ENCODE measurements at regions not wholly inside any gene's neighbourhood (a gene's known extent, or its start where the extent isn't known, plus 50 kb on each side); places are given as distances from the start of the nearest gene placed in this dataset.
A peak's percentile ranks its signal among the peaks of the same experiment; 100 is the strongest.

DNA sequence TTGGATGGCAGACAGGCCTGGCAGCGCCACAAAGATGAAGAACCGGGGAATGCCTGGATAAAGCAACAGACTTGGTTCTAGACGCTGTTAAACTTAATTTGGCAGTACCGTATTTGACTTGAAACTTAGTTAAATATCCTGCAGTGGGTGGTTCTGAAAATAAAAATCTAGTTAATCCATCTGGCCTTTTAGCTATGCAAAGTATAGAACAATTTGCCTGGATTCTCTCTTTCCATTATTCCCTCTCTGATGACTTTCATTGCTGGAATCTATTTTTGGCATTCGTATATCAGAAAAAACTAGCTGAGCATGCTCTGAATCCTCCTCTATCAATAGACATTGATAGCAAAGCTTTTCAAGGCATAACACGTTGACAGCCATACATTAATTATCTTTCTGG lies 203.6 kb downstream of the MACC1 start:
- Mint-ChIP-seq H3K4me3 (no peak overlapping the region), H3K27ac (no peak overlapping the region), H3K9me3 (ENCODE audit: low read depth) (no peaks in the 10 kb centered on the region), H3K4me1 (no peaks in the 10 kb centered on the region), H3K27me3 (no peaks in the 10 kb centered on the region), H3K36me3 (ENCODE audit: low read depth) (no peaks in the 10 kb centered on the region)
- CTCF ChIA-PET = interaction anchor here (0.6 kb wide), 1 partner anchor 522 kb away, joined by 3 read pairs; no protein-coding TSS in a partner anchor
- POLR2A ChIA-PET = no interaction called here
- no peak for DNase-seq
- intact Hi-C loops (cut with DNase I, micrococcal nuclease) = no loop called here
- no peak for ATAC-seq

- no peaks in the 10 kb centered on the region for H3K27me3 Mint-ChIP-seq
- H3K4me1 Mint-ChIP-seq = no peaks in the 10 kb centered on the region
- H3K9me3 Mint-ChIP-seq (ENCODE audit: low read depth) = no peaks in the 10 kb centered on the region
- ATAC-seq = no peak
- ChIA-PET POLR2A (no interaction called here), CTCF (no interaction called here)
- H3K4me3 Mint-ChIP-seq = no peak overlapping the region
- no peak for DNase-seq
- H3K36me3 Mint-ChIP-seq (ENCODE audit: low read depth) = no peaks in the 10 kb centered on the region
- intact Hi-C loops (cut with DNase I, micrococcal nuclease) = no loop called here
- no peak overlapping the region for H3K27ac Mint-ChIP-seq
Measured at GRCh38 chr7:20012100-20012499, 205.1 kb downstream of the MACC1 start.

- Mint-ChIP-seq H3K36me3 (ENCODE audit: low read depth) (no peaks in the 10 kb centered on the region), H3K27ac (no peak overlapping the region), H3K27me3 (no peaks in the 10 kb centered on the region), H3K4me1 (no peaks in the 10 kb centered on the region), H3K4me3 (no peak overlapping the region), H3K9me3 (ENCODE audit: low read depth) (no peaks in the 10 kb centered on the region)
- no peak for ATAC-seq
- ChIA-PET CTCF (no interaction called here), POLR2A (no interaction called here)
- intact Hi-C loops (cut with DNase I, micrococcal nuclease) = no loop called here
- no peak for DNase-seq
Measured at GRCh38 chr7:20010877-20011276, 206.3 kb downstream of the MACC1 start.

- intact Hi-C loops (cut with DNase I, micrococcal nuclease) = no loop called here
- Mint-ChIP-seq H3K4me3 (no peak overlapping the region), H3K27ac (no peak overlapping the region), H3K36me3 (ENCODE audit: low read depth) (no peaks in the 10 kb centered on the region), H3K4me1 (no peaks in the 10 kb centered on the region), H3K9me3 (ENCODE audit: low read depth) (no peaks in the 10 kb centered on the region), H3K27me3 (no peaks in the 10 kb centered on the region)
- no peak for DNase-seq
- ChIA-PET CTCF (interaction anchor here (1.6 kb wide), 1 partner anchor 11 kb away, joined by 4 read pairs; no protein-coding TSS in a partner anchor), POLR2A (no interaction called here)
- ATAC-seq = no peak
Measured at GRCh38 chr7:20007510-20007909, 209.7 kb downstream of the MACC1 start.

DNA sequence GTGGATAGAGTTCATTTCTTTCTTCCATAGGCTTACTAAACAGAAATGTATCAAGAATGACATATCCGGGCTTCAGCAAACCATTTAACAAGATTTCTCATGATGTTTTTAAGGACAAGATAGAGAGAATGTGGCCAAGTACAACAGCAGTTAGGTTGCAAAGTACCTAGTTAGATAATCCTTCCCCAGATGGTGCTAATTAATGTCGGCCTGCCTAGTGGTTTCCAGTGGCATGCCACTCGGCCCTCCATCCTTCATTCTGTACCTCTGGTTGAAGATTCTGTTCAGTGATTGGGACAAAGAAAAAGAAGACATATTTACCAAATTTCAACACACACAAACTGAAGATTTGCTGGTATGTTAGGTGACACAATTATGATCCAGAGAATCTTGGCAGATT lies 212.1 kb downstream of the MACC1 start:
- DNase-seq = no peak
- no peak for ATAC-seq
- Mint-ChIP-seq H3K4me1 (no peaks in the 10 kb centered on the region), H3K9me3 (ENCODE audit: low read depth) (no peaks in the 10 kb centered on the region), H3K4me3 (no peak overlapping the region), H3K27ac (no peak overlapping the region), H3K36me3 (ENCODE audit: low read depth) (no peaks in the 10 kb centered on the region), H3K27me3 (no peaks in the 10 kb centered on the region)
- CTCF ChIA-PET = no interaction called here
- intact Hi-C loops (cut with DNase I, micrococcal nuclease) = no loop called here
- POLR2A ChIA-PET = no interaction called here

DNA sequence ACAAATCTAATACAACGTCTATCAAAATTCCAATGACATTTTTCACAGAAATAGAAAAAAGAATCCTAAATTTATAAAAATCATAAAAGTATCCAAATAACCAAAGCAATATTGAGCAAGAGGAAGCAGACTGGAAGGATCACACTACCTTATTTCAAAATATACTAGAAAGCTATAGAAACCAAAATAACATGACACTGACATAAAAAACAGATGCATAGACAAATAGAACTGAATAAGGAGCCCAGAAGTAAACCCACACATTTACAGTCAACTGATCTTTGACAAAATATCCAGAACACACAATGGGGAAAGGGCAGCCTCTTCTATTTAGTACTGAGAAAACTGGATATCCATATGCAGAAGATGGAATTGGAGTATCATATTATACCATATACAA lies 217.5 kb downstream of the MACC1 start:
- Mint-ChIP-seq H3K27ac (no peak overlapping the region), H3K9me3 (ENCODE audit: low read depth) (no peaks in the 10 kb centered on the region), H3K27me3 (no peaks in the 10 kb centered on the region), H3K36me3 (ENCODE audit: low read depth) (no peaks in the 10 kb centered on the region), H3K4me3 (no peak overlapping the region), H3K4me1 (no peaks in the 10 kb centered on the region)
- no peak for DNase-seq
- ChIA-PET POLR2A (no interaction called here), CTCF (no interaction called here)
- ATAC-seq = no peak
- intact Hi-C loops (cut with DNase I, micrococcal nuclease) = no loop called here

DNA sequence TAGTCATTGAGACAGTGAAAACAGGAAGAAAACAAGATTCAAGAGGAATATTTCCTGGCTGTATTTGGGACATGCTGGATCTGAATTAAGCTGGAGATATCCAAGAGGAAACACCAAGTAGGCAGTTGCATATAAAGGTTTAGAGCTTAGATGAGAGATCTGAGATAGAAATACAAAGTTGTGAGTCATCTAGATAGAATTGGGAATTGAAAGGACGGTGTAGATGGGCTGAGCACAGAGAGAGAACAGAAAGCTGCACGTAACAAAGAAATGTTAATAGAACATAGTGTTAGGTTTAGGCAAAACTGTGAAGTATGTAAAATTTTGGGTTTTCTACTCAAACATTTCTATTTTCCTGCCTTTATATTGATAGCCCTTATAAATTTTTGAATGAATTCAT lies 218.5 kb upstream of the TMEM196 start:
- Mint-ChIP-seq H3K4me3 (no peak overlapping the region), H3K27me3 (no peaks in the 10 kb centered on the region), H3K36me3 (ENCODE audit: low read depth) (no peaks in the 10 kb centered on the region), H3K4me1 (no peaks in the 10 kb centered on the region), H3K27ac (no peak overlapping the region), H3K9me3 (ENCODE audit: low read depth) (peaks cover 3% of the 10 kb centered on the region)
- ChIA-PET CTCF (no interaction called here), POLR2A (no interaction called here)
- ATAC-seq (no peak), DNase-seq (no peak)
- intact Hi-C loops (cut with DNase I, micrococcal nuclease) = no loop called here

DNA sequence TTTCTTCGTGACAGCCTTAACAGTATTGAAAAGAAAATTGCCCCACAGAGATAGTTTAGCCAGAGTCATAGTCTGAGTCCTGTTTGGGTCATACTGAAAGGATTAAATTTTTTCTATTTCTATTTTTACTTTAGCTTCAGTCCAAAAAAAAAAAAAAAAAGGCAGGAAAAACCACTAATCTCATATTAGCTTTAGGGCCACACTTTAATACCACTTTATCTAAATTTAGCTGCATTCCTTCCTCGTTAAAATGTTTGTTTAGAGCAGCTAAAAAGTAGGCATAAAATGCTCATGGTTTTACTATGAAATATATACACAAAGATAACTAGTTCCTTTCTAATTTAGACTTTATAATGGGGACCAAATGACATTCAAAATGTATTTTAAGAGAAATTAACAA lies 216.5 kb upstream of the TMEM196 start:
- CTCF ChIA-PET = no interaction called here
- H3K27me3 Mint-ChIP-seq = no peaks in the 10 kb centered on the region
- H3K9me3 Mint-ChIP-seq (ENCODE audit: low read depth) = peaks cover 3% of the 10 kb centered on the region

GRCh38 chr7:19988860-19989259 lies 215.4 kb upstream of the TMEM196 start:
- H3K4me3 Mint-ChIP-seq = no peak overlapping the region
- intact Hi-C loops (cut with DNase I, micrococcal nuclease) = loop anchor here in 1 of 2 experiments (10.0 kb wide), 1 partner anchor 176 kb away; no protein-coding TSS in a partner anchor
- H3K36me3 Mint-ChIP-seq (ENCODE audit: low read depth) = no peaks in the 10 kb centered on the region
- ATAC-seq (no peak), DNase-seq (no peak)
- no peaks in the 10 kb centered on the region for H3K27me3 Mint-ChIP-seq
- no peak overlapping the region for H3K27ac Mint-ChIP-seq
- CTCF ChIA-PET = no interaction called here
- peaks cover 3% of the 10 kb centered on the region for H3K9me3 Mint-ChIP-seq (ENCODE audit: low read depth)
- H3K4me1 Mint-ChIP-seq = no peaks in the 10 kb centered on the region
- POLR2A ChIA-PET = no interaction called here

More for the DNA sequence above, 216.5 kb upstream of the TMEM196 start:
- Mint-ChIP-seq H3K36me3 (ENCODE audit: low read depth) (no peaks in the 10 kb centered on the region), H3K4me3 (no peak overlapping the region), H3K4me1 (no peaks in the 10 kb centered on the region), H3K27ac (no peak overlapping the region)
- POLR2A ChIA-PET = no interaction called here
- ATAC-seq (no peak), DNase-seq (no peak)
- intact Hi-C loops (cut with DNase I, micrococcal nuclease) = loop anchor here in 1 of 2 experiments (10.0 kb wide), 1 partner anchor 175 kb away; no protein-coding TSS in a partner anchor

- Mint-ChIP-seq H3K9me3 (ENCODE audit: low read depth) (peaks cover 3% of the 10 kb centered on the region), H3K27ac (no peak overlapping the region), H3K36me3 (ENCODE audit: low read depth) (no peaks in the 10 kb centered on the region), H3K4me3 (no peak overlapping the region), H3K27me3 (no peaks in the 10 kb centered on the region), H3K4me1 (no peaks in the 10 kb centered on the region)
- intact Hi-C loops (cut with DNase I, micrococcal nuclease) = loop anchor here (5.0 to 10.0 kb wide), 2 partner anchors 181 to 323 kb away; no protein-coding TSS in a partner anchor
- DNase-seq = peak; percentile 21
- ChIA-PET CTCF (interaction anchor here (1.3 kb wide), 1 partner anchor 38 kb away, joined by 5 read pairs; no protein-coding TSS in a partner anchor), POLR2A (no interaction called here)
- ATAC-seq = no peak
Measured at GRCh38 chr7:19984231-19984632, 210.8 kb upstream of the TMEM196 start.

DNA sequence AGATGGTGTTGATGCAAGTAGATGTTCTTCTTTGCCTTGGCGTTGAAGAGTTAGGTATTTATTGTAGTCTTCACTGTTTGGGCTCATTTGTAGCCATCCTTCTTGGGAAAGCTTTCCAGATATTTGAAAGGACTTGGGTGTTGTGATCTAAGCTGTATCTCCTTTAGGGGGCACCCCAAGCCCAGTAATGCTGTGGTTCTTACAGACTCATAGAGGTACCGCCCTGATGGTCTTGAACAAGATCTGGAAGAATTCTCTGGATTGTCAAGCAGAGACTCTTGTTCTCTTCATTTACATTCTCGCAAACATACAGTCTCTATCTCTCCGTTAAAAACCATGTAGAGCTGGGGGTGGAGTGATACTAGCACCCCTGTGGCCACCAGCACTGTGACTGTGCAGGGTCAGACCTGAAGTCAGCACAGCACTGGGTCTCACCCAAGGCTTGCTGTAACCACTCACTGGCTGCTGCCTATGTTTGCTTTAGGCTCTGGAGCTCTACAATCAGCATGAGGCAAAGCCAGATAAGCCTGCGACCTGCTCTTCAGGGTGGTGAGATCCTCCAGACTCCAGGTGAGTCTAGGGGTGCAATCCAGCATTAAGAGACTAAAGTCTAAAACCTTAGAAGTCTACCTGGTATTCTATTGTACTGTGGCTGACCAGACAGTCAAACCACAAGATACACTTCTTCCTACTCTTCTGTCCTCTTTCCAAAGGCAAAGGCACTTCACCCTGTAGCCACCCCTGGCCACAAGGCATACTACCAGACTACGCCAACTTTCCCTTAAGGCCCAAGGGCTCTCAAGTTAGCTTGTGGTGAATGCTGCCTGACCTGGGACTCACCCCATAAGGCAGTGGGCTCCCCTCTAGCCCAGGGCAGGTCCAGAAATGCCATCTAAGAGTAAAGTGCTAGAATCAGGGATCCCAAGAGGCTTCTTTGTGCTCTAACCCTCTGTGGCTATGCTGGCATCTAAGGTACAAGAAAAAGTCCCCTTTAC lies 209.7 kb upstream of the TMEM196 start:
- CTCF ChIA-PET = interaction anchor here (1.0 to 1.5 kb wide), 3 partner anchors 189 to 615 kb away, joined by 3 to 4 read pairs (median 3); no protein-coding TSS in a partner anchor
- H3K36me3 Mint-ChIP-seq (ENCODE audit: low read depth) = no peaks in the 10 kb centered on the region
- intact Hi-C loops (cut with DNase I, micrococcal nuclease) = loop anchor here (2.0 to 10.0 kb wide), 4 partner anchors 182 to 616 kb away; no protein-coding TSS in a partner anchor
- H3K9me3 Mint-ChIP-seq (ENCODE audit: low read depth) = peaks cover 3% of the 10 kb centered on the region
- no peak for ATAC-seq
- no peaks in the 10 kb centered on the region for H3K4me1 Mint-ChIP-seq
- POLR2A ChIA-PET = no interaction called here
- no peak overlapping the region for H3K27ac Mint-ChIP-seq
- H3K27me3 Mint-ChIP-seq = no peaks in the 10 kb centered on the region
- peak; percentile 29 for DNase-seq
- no peak overlapping the region for H3K4me3 Mint-ChIP-seq

GRCh38 chr7:19973581-19973980 lies 200.2 kb upstream of the TMEM196 start:
- no peaks in the 10 kb centered on the region for H3K27me3 Mint-ChIP-seq
- H3K4me3 Mint-ChIP-seq = no peak overlapping the region
- H3K4me1 Mint-ChIP-seq = no peaks in the 10 kb centered on the region
- DNase-seq (no peak), ATAC-seq (no peak)
- H3K36me3 Mint-ChIP-seq (ENCODE audit: low read depth) = no peaks in the 10 kb centered on the region
- intact Hi-C loops (cut with DNase I, micrococcal nuclease) = no loop called here
- ChIA-PET POLR2A (no interaction called here), CTCF (no interaction called here)
- H3K9me3 Mint-ChIP-seq (ENCODE audit: low read depth) = no peaks in the 10 kb centered on the region
- H3K27ac Mint-ChIP-seq = no peak overlapping the region

Measured in activated CD4-positive, alpha-beta T cell treated with anti-CD3 and anti-CD28 coated beads for 36 hours (primary cell).